NCI-H1105 treated with DMSO at 0.1 percent for 48 hours (cell line): ENCODE measurements at regions not wholly inside any gene's neighbourhood (a gene's known extent, or its start where the extent isn't known, plus 50 kb on each side); places are given as distances from the start of the nearest gene placed in this dataset.

ENCODE experiments used
- DNase-seq: peaks from one replicate; lab custom pipeline; 2025; lab: John Stamatoyannopoulos, UW

DNA sequence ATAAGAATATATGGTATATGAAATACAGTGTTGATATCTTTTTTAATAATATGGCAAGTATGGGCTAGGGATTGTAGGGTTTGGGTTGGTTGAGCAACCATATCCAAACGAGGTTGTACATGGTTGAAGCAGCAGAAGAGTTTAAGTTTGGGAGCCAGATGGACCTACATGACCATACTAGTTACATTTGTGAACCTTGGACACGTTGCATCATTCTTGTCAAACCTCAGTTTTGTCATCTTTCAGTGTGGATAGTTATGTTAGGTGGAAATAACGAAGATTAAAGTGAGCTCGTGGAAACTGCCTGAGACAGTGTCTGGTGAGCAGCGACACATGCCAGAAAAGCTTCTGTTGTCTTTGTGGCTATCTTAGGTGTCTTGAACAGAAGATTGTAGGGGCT lies 307.1 kb upstream of the KIRREL3 start:
- no peak for DNase-seq

DNA sequence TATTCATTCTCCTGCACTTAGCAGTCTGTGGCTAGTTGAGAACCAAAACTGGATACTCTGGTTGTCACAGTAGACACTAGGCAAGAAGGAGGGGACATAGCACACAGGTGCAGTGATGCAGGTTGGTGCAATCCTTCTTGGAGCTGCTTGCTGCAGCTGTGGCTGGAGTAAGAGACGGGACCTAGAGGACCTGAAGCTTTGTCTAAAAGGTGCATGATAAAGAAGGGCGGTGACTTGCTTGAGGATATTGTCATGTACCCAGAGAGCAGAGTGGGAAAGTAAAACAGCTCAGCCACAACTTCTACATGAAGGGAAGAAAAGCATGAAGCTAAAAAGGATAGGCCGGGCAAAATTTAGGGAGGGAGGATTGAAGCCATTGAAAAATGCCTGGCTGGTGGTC lies 304.1 kb upstream of the KIRREL3 start:
- DNase-seq: no peak

DNA sequence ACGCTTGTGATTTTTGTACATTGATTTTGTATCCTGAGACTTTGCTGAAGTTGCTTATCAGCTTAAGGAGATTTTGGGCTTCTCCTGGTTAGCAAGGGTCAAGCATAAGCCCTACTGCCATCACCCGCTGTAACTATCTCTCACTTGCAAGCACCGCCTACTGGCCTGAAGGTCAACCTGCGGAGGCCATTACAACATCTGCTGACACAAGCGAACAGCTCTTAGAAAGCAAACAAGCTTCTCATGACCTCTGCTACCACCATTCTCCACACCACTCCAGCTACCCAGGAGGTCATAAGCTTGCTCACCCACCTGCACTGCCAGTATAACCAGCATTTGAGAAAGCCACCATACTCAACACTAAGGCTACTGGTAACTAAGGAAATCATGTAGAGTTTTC lies 288.4 kb upstream of the KIRREL3 start:
- no peak for DNase-seq

DNA sequence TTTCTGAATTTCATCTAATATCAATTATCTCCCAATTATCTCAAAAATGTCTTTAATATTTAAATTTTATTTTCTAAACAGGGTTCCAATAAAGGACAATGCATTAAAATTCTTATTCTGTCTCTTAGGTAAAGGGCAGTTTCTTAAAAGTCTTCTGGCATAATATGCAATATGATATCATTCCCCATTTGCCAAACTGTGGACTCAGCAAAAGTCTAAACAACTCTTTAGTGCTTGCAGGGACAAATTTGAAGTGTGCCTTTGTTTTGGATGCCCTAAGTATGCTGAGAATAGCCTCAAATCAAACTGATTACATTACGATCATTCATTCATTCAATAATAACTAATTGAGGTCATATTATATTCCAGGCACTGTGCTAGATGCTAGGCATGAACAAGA lies 281.0 kb upstream of the KIRREL3 start:
- no peak for DNase-seq

DNA sequence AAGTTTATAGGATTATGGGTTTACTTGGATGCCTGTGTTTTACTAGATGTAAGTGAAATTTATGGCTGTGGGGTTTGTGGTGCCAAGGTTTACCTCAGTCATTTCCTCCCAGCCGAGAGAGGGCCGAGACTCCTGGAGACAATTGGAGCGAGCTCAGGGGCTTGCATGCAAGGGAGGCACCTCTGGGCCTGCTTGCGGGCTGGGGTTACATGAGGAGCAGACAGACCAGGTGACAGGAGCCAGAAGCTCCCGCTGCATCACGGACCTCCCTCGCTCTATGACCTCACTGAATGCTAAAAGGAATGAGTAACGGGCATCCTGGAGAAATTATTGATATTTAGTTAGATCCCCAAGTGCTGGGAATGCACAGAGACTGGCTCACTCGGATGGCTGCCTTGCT lies 275.2 kb upstream of the KIRREL3 start:
- DNase-seq: no peak

DNA sequence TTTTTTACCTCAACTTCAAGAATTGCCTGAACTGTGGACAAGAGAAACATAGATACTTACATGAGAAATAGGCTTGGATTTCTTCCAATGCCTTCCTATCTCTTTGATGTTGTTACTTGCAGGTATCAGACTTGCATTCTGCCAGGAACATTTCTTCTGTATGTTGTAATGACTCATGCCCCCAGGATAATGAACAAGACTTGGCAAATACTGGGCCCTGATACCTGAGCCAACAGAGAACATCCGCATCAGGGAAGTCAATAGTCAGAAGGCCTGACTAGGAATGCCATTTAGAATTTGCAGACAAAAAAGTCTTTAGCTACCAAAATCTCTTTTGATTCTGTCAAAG lies 273.7 kb upstream of the KIRREL3 start:
- DNase-seq: peak; percentile 28

DNA sequence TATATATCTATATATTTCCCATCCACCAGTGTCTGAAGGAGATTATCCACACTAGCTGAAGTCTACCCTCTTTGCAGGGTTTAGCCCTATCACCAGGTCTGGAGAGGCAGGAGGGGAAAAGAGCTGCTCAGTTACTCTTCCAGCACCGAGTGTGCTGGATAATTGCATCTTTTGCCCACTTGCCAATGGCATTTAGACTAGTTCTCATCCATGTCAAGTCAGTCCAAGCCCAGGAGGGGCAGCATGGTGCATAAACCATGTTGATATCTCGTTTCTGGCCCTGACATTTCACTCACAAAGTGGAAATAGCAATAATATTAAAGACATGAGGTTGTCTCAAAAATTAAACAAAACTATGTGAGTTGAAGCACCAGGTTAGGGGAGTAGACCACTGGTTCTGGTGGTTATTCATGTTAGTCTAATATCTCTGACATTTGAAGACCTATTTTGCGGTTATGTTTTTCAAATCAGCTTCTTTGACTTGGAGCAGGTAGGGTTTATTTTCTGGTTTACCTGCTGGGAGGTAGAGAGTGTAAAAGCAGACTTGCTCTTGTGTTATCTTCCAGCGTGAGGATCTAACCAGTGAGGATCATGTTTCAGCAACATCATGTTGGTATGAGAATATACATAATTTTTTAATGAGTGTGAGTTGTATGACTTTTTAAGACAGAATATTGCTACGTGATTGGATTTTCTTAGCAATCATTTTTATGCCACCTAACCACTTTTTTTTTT lies 273.2 kb upstream of the KIRREL3 start:
- no peak for DNase-seq

DNA sequence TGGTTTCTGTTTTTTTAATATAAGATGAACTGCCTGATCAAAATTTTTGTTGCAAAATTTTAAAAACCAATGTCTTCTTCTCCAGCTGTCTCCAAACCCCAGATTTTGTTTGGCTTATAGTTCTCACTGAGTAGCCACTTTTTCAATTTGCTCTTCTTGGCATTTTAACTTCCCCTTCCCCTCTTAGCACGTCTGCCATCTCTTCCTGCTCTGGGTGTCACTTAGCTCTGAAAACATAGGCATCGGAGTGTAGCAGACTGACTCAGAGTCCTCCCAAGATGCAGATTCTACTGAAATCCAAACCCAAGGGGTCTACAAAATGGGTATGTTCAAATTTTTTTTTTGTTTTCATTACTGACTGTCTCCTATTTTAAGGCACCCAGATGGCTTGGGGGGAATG lies 270.3 kb upstream of the KIRREL3 start:
- DNase-seq: no peak

DNA sequence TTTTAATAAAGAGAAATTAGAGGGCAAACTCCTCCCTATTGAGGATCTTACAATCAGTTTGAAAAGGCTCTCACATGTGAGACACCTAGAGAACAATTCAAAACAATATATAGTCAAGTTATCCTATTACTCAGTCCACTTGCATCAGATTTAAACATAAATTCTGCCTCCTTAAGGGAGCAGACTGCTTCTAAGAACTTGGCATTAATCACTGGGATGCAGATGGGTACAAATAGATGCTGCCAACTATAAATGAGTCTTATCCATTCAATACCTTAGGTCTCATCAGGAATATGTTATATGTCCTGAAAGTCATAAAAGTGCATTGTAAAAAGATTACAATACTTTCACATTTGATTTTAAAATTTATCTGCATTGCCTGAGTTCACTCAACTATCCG lies 269.3 kb upstream of the KIRREL3 start:
- no peak for DNase-seq

DNA sequence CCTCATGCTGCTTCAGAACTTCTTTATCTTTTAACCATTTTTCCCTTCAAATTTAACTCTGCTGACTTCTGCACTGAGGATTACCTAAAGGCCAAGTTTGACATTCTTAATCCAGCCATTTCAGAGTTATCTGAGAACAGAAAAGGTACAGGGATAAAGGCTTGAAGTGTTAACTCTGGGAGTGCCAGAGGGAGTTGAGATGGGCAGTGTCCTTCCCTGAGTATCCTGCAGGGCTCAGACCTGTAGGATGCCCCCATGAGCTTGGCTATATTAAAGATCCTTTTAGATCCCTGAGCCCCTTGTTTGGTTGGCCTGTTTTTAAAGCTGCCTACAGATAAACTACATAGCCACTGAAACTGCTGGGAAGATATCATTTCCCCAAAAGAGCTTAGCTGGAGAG lies 268.4 kb upstream of the KIRREL3 start:
- DNase-seq: no peak

DNA sequence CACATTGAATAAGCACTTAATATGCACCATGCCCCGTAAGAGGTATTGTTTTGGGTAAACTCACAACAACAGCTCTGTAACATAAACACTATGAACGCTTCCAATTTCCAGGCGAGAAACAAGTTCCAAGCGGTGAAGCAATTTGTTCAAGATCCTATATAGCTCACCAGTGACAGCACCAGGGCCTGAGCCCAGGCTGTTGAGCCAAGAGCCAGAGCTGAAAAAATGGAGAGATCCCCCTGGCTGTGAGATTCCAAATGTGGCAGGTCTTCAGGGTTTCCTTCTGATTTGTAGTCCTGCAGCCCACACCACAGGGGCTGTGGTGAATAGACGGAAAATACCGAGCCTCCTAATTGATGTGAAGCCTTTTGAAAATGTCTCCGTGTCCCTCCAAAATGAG lies 268.0 kb upstream of the KIRREL3 start:
- DNase-seq: no peak

DNA sequence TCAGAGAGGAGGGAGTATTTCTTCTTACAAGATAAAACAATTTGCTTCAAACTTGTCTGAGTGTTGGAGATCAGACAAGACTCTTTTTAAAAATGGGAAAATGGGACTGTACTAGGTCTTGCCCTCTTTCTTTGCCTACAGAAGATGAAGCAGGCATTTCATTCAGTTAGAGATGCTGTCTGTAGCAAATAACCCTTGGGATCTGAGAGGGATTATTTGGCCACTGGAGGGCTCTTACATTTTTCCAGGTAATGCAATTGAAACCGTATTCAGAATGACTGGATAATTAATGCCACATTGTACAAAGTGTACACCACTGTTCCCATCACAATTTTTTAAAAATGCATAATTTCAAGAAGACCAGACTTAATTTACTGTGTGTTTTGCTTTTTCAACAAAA lies 258.5 kb upstream of the KIRREL3 start:
- no peak for DNase-seq

DNA sequence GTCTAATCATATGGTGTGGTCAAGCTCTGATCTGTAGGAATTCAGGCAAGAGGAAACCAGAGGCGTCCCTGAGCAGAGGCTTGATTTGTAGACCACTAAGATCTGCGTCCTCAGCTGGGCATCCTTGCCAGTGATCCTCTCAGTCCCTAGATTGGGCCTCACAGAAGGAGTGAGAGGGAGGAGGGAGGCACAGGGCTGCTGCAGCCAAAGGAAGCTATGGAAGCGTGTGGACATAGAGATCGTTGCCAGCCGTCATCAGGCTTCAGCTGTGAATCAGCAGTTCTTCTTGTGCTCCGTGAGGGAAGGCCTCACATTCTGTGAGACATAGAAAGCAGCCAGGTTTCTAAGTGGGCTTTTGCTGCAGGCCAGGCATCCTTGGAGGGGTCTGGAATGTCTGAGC lies 254.6 kb upstream of the KIRREL3 start:
- DNase-seq: no peak

DNA sequence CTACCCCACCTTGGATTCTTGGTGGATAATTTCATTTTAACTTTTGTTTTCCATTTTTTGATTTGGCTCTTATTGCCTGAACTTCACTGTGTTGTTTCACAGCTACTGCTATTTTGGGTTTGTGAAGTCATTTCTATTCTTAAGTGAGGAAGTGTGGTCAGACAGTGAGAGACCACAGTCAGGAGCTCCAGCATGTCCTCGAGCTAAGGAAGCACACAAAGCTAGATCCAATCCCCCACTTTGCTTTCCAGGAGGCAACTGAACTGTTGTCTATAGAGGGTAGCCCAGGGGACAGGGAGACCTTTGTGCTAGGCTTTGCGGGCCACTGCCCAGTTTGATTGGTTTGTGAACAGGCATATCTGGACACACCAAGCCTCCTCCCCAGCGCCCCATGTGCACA lies 251.8 kb upstream of the KIRREL3 start:
- no peak for DNase-seq

DNA sequence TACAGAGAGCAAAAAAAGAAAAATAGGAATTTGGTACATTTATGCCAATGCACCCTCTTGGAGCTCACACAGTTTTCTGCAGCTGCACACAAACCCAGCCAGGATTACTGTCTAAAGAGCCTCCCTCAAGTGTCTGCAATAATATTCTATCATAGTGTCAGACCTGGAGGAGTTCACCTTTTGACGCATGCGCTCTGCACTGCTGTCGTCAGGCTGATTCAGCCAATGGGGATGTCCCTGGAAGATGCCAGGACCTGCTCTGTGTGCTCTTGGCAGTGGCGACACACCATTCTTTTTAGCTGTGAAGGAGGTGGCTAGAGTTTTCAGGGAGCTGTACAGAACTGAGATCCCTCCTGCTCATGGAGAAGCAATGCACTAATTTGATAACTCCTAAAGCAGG lies 249.0 kb upstream of the KIRREL3 start:
- no peak for DNase-seq

DNA sequence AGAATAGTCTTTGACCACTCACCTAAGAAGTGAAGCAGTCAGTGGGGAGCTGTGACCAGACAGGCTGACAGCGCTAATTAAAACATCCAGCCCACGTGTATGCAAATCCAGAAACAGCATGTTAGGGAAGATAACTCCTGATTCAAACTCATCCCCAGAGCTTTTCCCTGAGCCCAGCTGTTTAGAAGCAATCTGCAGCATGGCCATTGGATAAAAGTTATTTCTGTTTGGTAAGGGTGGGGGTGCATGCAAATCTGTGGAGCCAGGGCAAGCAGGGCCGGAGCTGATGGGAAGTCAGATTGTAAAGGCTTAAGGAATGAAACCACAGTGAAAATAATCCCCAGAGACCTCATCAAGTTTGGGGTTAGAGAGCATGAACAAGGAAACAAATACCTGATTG lies 247.9 kb upstream of the KIRREL3 start:
- DNase-seq: no peak

DNA sequence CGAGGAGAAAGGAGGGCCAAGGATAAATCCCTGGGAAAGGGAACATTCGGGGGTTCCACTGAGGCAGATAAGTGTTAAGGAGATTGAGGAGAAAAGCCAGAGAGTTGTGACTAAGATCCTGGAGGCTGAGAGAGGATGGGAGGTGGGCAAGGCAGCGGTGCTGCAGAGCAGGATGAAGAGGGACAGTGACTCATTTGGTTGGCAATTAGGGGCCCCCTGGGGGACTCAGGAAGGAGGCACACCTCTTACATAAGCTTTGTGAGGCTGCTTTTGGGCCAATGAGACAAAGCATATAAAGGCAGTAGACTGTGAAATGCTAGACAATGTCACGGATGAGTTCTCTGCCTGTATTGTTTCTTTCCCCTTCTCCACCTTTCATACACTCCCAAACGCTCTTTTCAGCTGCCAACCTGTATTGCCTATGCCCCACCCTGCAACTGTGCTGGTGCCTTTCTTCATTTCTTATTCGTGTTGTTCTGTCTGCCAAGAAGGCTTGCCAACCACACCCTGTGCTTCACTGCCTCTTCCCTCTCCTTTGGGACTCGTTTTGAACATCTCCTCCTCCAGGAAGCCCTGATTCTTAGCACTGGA lies 246.8 kb upstream of the KIRREL3 start:
- DNase-seq: no peak

DNA sequence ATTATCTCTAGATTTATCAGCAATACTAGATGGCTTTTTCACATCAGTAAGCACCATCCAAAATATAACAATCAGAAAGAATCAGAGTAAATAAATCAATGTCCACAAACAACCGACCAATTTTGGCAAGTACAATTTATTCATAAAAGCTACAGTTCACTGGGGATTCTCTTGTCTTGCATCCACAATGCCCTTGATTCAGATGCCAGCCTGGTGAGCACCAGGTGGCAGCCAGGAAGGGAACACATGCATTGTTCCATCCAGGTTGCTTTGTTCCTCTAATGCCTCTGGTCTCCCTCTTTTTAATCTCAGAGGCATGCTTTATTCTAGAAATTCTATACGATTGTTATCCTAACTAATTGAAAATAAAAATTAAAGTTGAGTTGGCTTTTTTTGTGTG lies 242.1 kb upstream of the KIRREL3 start:
- DNase-seq: peak; percentile 56

DNA sequence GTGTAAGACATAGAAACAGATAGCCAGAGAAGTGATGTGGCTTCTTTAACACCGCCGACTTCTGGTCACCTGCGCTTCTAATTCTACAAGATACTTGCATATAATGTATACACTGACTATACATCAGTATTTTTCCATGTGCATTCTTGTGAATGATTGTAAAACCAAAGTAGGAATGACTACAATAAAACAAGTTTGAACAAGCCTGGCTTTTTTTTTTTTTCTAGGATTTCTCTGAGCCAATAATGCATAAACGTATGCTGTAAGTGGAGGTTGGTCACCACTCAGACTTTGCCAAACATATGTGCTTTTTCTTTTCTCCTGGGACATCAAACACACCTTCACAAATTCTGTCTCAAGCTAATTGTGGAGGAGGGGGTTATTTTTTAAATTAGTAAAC lies 237.8 kb upstream of the KIRREL3 start:
- DNase-seq: peak; percentile 50

DNA sequence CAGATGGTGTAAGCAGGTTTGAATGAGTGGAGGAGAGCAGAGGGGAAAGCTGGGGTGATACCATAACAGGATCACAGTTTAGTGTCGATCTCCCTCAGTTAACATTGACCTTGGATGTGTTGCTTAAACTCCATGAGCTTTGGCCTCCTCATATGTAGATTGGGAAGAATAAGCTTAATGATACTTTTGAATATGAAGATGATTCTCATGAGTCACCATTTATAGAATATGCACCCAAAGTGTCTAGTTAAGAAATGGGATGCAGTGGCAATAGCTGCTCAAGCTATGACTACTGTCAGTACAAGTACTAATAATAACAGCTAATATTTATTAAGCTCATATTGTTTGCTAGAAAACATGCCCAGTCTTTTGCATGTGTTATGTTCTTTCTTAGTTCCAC lies 236.2 kb upstream of the KIRREL3 start:
- no peak for DNase-seq

DNA sequence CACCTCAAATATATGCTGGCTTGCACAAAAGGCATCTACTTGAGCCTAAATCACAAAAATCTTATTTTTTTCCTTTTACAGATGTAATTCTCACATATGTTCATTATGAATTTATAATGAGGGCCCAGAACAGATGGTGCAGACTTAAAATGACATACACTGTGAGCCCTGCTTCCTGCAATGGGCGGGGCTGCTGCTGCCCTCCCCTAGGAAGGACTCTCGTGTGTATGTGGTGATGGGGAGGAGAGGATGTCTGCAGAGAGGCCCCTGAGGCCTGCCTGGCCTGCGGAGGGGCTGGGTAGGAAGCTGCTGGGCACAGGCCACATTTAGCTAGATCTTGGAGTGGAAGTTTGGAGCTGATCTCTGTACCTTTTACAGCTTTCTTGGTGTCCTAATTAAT lies 233.4 kb upstream of the KIRREL3 start:
- no peak for DNase-seq

DNA sequence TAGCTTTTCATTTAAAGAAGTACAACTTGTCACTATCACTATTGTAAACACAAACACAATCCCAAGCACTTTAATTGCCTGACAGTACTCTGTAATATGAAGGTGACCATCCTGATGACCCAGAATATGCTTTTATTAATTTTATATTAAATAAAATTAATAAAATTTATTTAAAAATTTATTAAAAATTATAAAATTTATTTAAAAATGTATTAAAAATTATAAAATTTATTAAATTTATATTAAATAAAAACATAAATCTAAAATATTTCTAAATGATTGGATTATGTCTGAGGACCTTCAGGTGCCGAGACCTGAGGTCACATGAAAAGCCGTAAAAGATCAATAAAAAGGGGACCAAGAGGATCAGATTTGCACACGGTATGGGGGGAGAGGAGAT lies 229.8 kb upstream of the KIRREL3 start:
- no peak for DNase-seq

DNA sequence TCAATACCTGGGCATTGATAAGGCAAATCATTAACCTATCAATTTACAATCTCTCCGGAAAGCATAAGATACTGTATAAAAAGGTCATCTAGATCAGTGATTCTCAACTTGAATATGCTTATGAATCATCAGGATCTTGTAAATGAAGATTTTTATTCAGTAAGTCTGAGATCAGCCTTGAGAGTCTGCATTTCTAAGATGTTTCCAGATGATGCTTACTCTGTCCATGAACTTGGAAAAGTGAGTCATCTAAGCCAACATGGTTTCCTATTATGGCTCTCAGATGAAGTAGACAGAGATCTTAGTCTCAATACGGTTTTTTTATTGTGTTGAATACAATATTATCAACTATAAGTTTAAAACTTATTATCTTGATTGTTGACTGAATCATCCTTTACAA lies 226.4 kb upstream of the KIRREL3 start:
- DNase-seq: no peak

DNA sequence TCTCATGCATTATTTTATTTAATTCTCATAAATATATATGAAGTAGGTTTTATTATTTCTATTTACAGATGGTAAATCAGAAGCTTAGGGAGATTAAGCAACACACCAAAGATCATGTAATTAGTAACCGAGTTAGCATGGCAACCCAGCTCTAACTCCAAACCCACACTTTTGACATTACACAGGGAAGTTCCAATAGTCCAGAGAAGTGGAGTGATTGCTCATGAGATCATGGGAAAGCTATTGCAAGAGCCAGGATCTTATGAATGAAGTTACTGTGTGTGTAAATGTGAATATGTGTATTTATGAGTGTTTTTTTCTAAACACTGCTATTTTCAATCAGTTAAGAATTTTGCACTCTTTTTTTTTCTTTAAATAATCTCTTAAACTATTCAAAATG lies 225.8 kb upstream of the KIRREL3 start:
- no peak for DNase-seq
